ENCODE measurements at regions not wholly inside any gene's neighbourhood (a gene's known extent, or its start where the extent isn't known, plus 50 kb on each side); places are given as distances from the start of the nearest gene placed in this dataset.

GRCh38 chr10:6649903-6650302, 69.8 kb upstream of the PRKCQ start:
- no peak for TF ChIP-seq EZH2phosphoT487 (IDR thresholded peaks at IDR 0.05; ENCODE audit: insufficient read depth, low read depth)
- no peak for TF ChIP-seq EZH2 (IDR thresholded peaks at IDR 0.05; ENCODE audit: insufficient read depth, poor library complexity, severe bottlenecking)
